Keratinocyte (primary cell): ENCODE measurements at regions not wholly inside any gene's neighbourhood (a gene's known extent, or its start where the extent isn't known, plus 50 kb on each side); places are given as distances from the start of the nearest gene placed in this dataset.

ENCODE experiments used
- DNase-seq: peaks from one replicate; pipeline ENCODE4 v3.0.0-alpha.2; 2011; ENCODE audit warnings: low read depth, missing footprints, low spot score
- FAIRE-seq: peaks from 2 replicates; lab custom pipeline; 2011; peaks lifted over from hg19 to GRCh38; lab: Jason Lieb, UNC
- H2AFZ ChIP-seq: 2 replicates; pipeline ENCODE4 v1.6.0; 2012; ENCODE audit warnings: low read length, control low read depth, inconsistent platforms; ENCODE audit not compliant: control insufficient read depth
- H3K27ac ChIP-seq: 2 replicates; pipeline ENCODE4 v1.5.1; 2011; ENCODE audit warnings: low read length; ENCODE audit not compliant: control insufficient read depth, insufficient read depth
- H3K27me3 ChIP-seq: 3 replicates; pipeline ENCODE4 v1.6.0; 2011; ENCODE audit warnings: low read length; ENCODE audit not compliant: control insufficient read depth, insufficient read depth; ENCODE audit errors: extremely low read depth
- H3K36me3 ChIP-seq, 2 experiments: 2 replicates in 1 of 2; 3 replicates in 1 of 2; pipeline ENCODE4 v1.5.1; 2011; ENCODE audit warnings: low read length in 2 of 2, mild to moderate bottlenecking in 1 of 2; ENCODE audit not compliant: control insufficient read depth in 2 of 2, insufficient read depth in 2 of 2; ENCODE audit errors: extremely low read depth in 1 of 2
- H3K4me1 ChIP-seq: 3 replicates; pipeline ENCODE4 v1.5.1; 2011; ENCODE audit warnings: low read length; ENCODE audit not compliant: control insufficient read depth, insufficient read depth; ENCODE audit errors: extremely low read depth
- H3K4me2 ChIP-seq: 3 replicates; pipeline ENCODE4 v1.6.0; 2011; ENCODE audit warnings: low read depth, low read length; ENCODE audit not compliant: control insufficient read depth, insufficient read depth; ENCODE audit errors: extremely low read depth
- H3K4me3 ChIP-seq, 3 experiments: fragments of 200-600 bp in 1 of 3; sonication (generic) in 1 of 3; 2 replicates in 2 of 3; 3 replicates in 1 of 3; pipeline ENCODE4 v1.5.1; 2011 to 2016; ENCODE audit warnings: low read length in 3 of 3, mild to moderate bottlenecking in 3 of 3, control low read depth in 2 of 3, inconsistent platforms in 1 of 3, low read depth in 1 of 3, mixed read lengths in 1 of 3, mixed run types in 1 of 3, moderate library complexity in 1 of 3; ENCODE audit not compliant: control insufficient read depth in 2 of 3, insufficient read depth in 2 of 3; ENCODE audit errors: extremely low read depth in 1 of 3
- H3K79me2 ChIP-seq: 2 replicates; pipeline ENCODE4 v1.6.0; 2012; ENCODE audit warnings: low read length; ENCODE audit not compliant: control insufficient read depth, insufficient read depth
- H3K9ac ChIP-seq: 3 replicates; pipeline ENCODE4 v1.6.0; 2011; ENCODE audit warnings: low read length; ENCODE audit not compliant: control insufficient read depth, insufficient read depth; ENCODE audit errors: extremely low read depth
- H3K9me1 ChIP-seq: 3 replicates; pipeline ENCODE4 v1.6.0; 2011; ENCODE audit warnings: low read length; ENCODE audit not compliant: control insufficient read depth, insufficient read depth; ENCODE audit errors: extremely low read depth
- H3K9me3 ChIP-seq: 2 replicates; pipeline ENCODE4 v1.5.1; 2012; ENCODE audit warnings: low read depth, low read length; ENCODE audit not compliant: control insufficient read depth
- H4K20me1 ChIP-seq: 3 replicates; pipeline ENCODE4 v1.6.0; 2011; ENCODE audit warnings: low read length; ENCODE audit not compliant: control insufficient read depth, insufficient read depth; ENCODE audit errors: extremely low read depth
- CTCF ChIP-seq, 3 experiments: IDR thresholded peaks in 1 of 3; conservative IDR thresholded peaks in 1 of 3; optimal IDR thresholded peaks in 1 of 3; 2 replicates in 2 of 3; 3 replicates in 1 of 3; pipeline versions ENCODE3 to v1.5.1; 2011; ENCODE audit warnings: low read length in 3 of 3, mild to moderate bottlenecking in 3 of 3, moderate library complexity in 2 of 3, control low read depth in 1 of 3, inconsistent platforms in 1 of 3; ENCODE audit not compliant: insufficient read depth in 2 of 3; ENCODE audit errors: extremely low read depth in 1 of 3
- EZH2 ChIP-seq: IDR thresholded peaks from one replicate; pipeline ENCODE4 v1.6.1; 2012; ENCODE audit warnings: inconsistent platforms, mild to moderate bottlenecking, low read length, moderate library complexity
- dilution Hi-C: fragments of 300-500 bp; cut with MboI; formaldehyde crosslinking; loops from one replicate; pipeline ENCODE4 v1.7.0; 2020; ENCODE audit warnings: low sequenced_read_pairs; ENCODE audit not compliant: extremely low pct_ligation_motif_present

- no peak for FAIRE-seq
- Histone ChIP-seq H3K4me1 (no peaks in the 10 kb centered on the region), H3K27me3 (no peaks in the 10 kb centered on the region), H3K9ac (no peak overlapping the region), H3K4me2 (no peak overlapping the region), H3K79me2 (no peaks in the 10 kb centered on the region), H3K27ac (no peak overlapping the region), H3K9me3 (no peaks in the 10 kb centered on the region), H3K4me3 (no peak overlapping the region), H3K36me3 (no peaks in the 10 kb centered on the region), H3K9me1 (no peaks in the 10 kb centered on the region), H2AFZ (no peak overlapping the region), H4K20me1 (no peaks in the 10 kb centered on the region)
- no peak for TF ChIP-seq CTCF (optimal IDR thresholded peaks at IDR 0.05 in 1 of 3, IDR thresholded peaks at IDR 0.05 in 1 of 3, conservative IDR thresholded peaks at IDR 0.05 in 1 of 3; ENCODE audit: extremely low read depth in 1 of 3, insufficient read depth in 2 of 3, low read length in 3 of 3)
- no peak for TF ChIP-seq EZH2
- no peak for DNase-seq
- dilution Hi-C loops: no loop called here
These were observed 570.8 kb downstream of the CCDC85A start for GRCh38 chr2:56754627-56755026.

GRCh38 chr2:56757884-56758545, 574.2 kb downstream of the CCDC85A start:
- H4K20me1 ChIP-seq: no peaks in the 10 kb centered on the region
- H3K27me3 ChIP-seq: no peaks in the 10 kb centered on the region
- dilution Hi-C loops: no loop called here
- no peak overlapping the region for H3K4me3 ChIP-seq
- no peak overlapping the region for H2AFZ ChIP-seq
- H3K9ac ChIP-seq: no peak overlapping the region
- no peaks in the 10 kb centered on the region for H3K9me3 ChIP-seq
- FAIRE-seq (no peak), DNase-seq (no peak)
- no peak overlapping the region for H3K4me2 ChIP-seq
- no peaks in the 10 kb centered on the region for H3K9me1 ChIP-seq
- H3K27ac ChIP-seq: no peak overlapping the region
- no peak for TF ChIP-seq CTCF (optimal IDR thresholded peaks at IDR 0.05 in 1 of 3, IDR thresholded peaks at IDR 0.05 in 1 of 3, conservative IDR thresholded peaks at IDR 0.05 in 1 of 3; ENCODE audit: extremely low read depth in 1 of 3, insufficient read depth in 2 of 3, low read length in 3 of 3)
- no peak for TF ChIP-seq EZH2
- no peaks in the 10 kb centered on the region for H3K36me3 ChIP-seq
- H3K4me1 ChIP-seq: no peaks in the 10 kb centered on the region
- no peaks in the 10 kb centered on the region for H3K79me2 ChIP-seq
